GM10248 (cell line): ENCODE measurements at regions not wholly inside any gene's neighbourhood (a gene's known extent, or its start where the extent isn't known, plus 50 kb on each side); places are given as distances from the start of the nearest gene placed in this dataset.

Experiments used
- CTCF ChIA-PET: fragments of 300-600 bp; sonication (Branson Sonifier 250); formaldehyde crosslinking; extraction: SDS; loops from one replicate; lab custom pipeline; 2021; ENCODE audit warnings: antibody characterized with exemption; lab: Yijun Ruan, JAX
- POLR2A ChIA-PET: fragments of 350-650 bp; sonication (Branson Sonifier 250); formaldehyde crosslinking; extraction: SDS; loops from one replicate; lab custom pipeline; 2020; ENCODE audit warnings: antibody characterized with exemption; lab: Yijun Ruan, JAX
- DNase-seq: peaks from one replicate; pipeline ENCODE4 v3.0.0; 2012; ENCODE audit errors: extremely low spot score
- CTCF ChIP-seq: IDR thresholded peaks from 2 replicates; pipeline ENCODE4 v1.5.1; 2012; ENCODE audit warnings: mild to moderate bottlenecking, low read depth; ENCODE audit errors: extremely low read depth, missing control alignments, control extremely low read depth

GRCh38 chr6:10194816-10195672 lies 219.8 kb downstream of the TFAP2A start:
- POLR2A ChIA-PET = no interaction called here
- TF ChIP-seq CTCF = no peak
- no peak for DNase-seq
- CTCF ChIA-PET = interaction anchor here (1.1 kb wide), 1 partner anchor 11 kb away, joined by 3 read pairs; no protein-coding TSS in a partner anchor

GRCh38 chr6:10193321-10193720 lies 221.6 kb downstream of the TFAP2A start:
- no peak for TF ChIP-seq CTCF
- ChIA-PET CTCF (no interaction called here), POLR2A (no interaction called here)
- no peak for DNase-seq

GRCh38 chr6:10190042-10190441 lies 224.8 kb downstream of the TFAP2A start:
- DNase-seq = no peak
- ChIA-PET CTCF (no interaction called here), POLR2A (no interaction called here)
- TF ChIP-seq CTCF = no peak

GRCh38 chr6:10184371-10185227 lies 230.3 kb downstream of the TFAP2A start:
- TF ChIP-seq CTCF = no peak
- POLR2A ChIA-PET = no interaction called here
- CTCF ChIA-PET = interaction anchor here (1.0 to 1.5 kb wide), 2 partner anchors 11 to 27 kb away, joined by 3 read pairs; no protein-coding TSS in a partner anchor
- no peak for DNase-seq

GRCh38 chr6:10180138-10181074 lies 234.5 kb downstream of the TFAP2A start:
- DNase-seq = no peak
- POLR2A ChIA-PET = no interaction called here
- CTCF ChIA-PET = no interaction called here
- no peak for TF ChIP-seq CTCF

- CTCF ChIA-PET = interaction anchor here (1.0 to 1.3 kb wide), 4 partner anchors 14 to 35 kb away, joined by 3 to 4 read pairs (median 3); no protein-coding TSS in a partner anchor
- no peak for DNase-seq
- no peak for TF ChIP-seq CTCF
- POLR2A ChIA-PET = no interaction called here
Observed at GRCh38 chr6:10177704-10178103, 237.2 kb downstream of the TFAP2A start.
